ENCODE measurements at regions not wholly inside any gene's neighbourhood (a gene's known extent, or its start where the extent isn't known, plus 50 kb on each side); places are given as distances from the start of the nearest gene placed in this dataset.

GRCh38 chr17:13244513-13244912, 226.7 kb upstream of the ELAC2 start:
- no peak for DNase-seq (ENCODE audit: low spot score)
- TF ChIP-seq CTCF (IDR thresholded peaks at IDR 0.05; ENCODE audit: unreplicated experiment), result no peak
- Mint-ChIP-seq H3K27ac (ENCODE audit: unreplicated experiment) (no peak overlapping the region), H3K4me3 (ENCODE audit: unreplicated experiment) (no peak overlapping the region), H3K4me1 (ENCODE audit: unreplicated experiment) (no peaks in the 10 kb centered on the region), H3K9me3 (ENCODE audit: unreplicated experiment) (no peaks in the 10 kb centered on the region), H3K27me3 (ENCODE audit: unreplicated experiment) (no peaks in the 10 kb centered on the region), H3K36me3 (ENCODE audit: low read depth, unreplicated experiment) (no peaks in the 10 kb centered on the region)

- H3K9me3 Mint-ChIP-seq (ENCODE audit: unreplicated experiment), result no peaks in the 10 kb centered on the region
- H3K36me3 Mint-ChIP-seq (ENCODE audit: low read depth, unreplicated experiment), result no peaks in the 10 kb centered on the region
- TF ChIP-seq CTCF (IDR thresholded peaks at IDR 0.05; ENCODE audit: unreplicated experiment), result no peak
- H3K4me1 Mint-ChIP-seq (ENCODE audit: unreplicated experiment), result no peaks in the 10 kb centered on the region
- DNase-seq (ENCODE audit: low spot score), result no peak
- no peaks in the 10 kb centered on the region for H3K27me3 Mint-ChIP-seq (ENCODE audit: unreplicated experiment)
- H3K27ac Mint-ChIP-seq (ENCODE audit: unreplicated experiment), result no peak overlapping the region
- no peak overlapping the region for H3K4me3 Mint-ChIP-seq (ENCODE audit: unreplicated experiment)
Measured at GRCh38 chr17:13243585-13243984, 225.8 kb upstream of the ELAC2 start.

- Mint-ChIP-seq H3K4me1 (ENCODE audit: unreplicated experiment) (no peaks in the 10 kb centered on the region), H3K27ac (ENCODE audit: unreplicated experiment) (no peak overlapping the region), H3K27me3 (ENCODE audit: unreplicated experiment) (no peaks in the 10 kb centered on the region), H3K36me3 (ENCODE audit: low read depth, unreplicated experiment) (no peaks in the 10 kb centered on the region), H3K4me3 (ENCODE audit: unreplicated experiment) (no peak overlapping the region), H3K9me3 (ENCODE audit: unreplicated experiment) (no peaks in the 10 kb centered on the region)
- DNase-seq (ENCODE audit: low spot score), result no peak
- TF ChIP-seq CTCF (IDR thresholded peaks at IDR 0.05; ENCODE audit: unreplicated experiment), result no peak
Measured at GRCh38 chr17:13240851-13241250, 223.0 kb upstream of the ELAC2 start.

- Mint-ChIP-seq H3K4me1 (ENCODE audit: unreplicated experiment) (no peaks in the 10 kb centered on the region), H3K9me3 (ENCODE audit: unreplicated experiment) (no peaks in the 10 kb centered on the region), H3K4me3 (ENCODE audit: unreplicated experiment) (no peak overlapping the region), H3K27ac (ENCODE audit: unreplicated experiment) (no peak overlapping the region), H3K27me3 (ENCODE audit: unreplicated experiment) (peaks cover 2% of the 10 kb centered on the region), H3K36me3 (ENCODE audit: low read depth, unreplicated experiment) (no peaks in the 10 kb centered on the region)
- no peak for TF ChIP-seq CTCF (IDR thresholded peaks at IDR 0.05; ENCODE audit: unreplicated experiment)
- no peak for DNase-seq (ENCODE audit: low spot score)
Measured at GRCh38 chr17:13230350-13231264, 212.8 kb upstream of the ELAC2 start.

GRCh38 chr17:13228225-13228624, 210.4 kb upstream of the ELAC2 start:
- Mint-ChIP-seq H3K4me1 (ENCODE audit: unreplicated experiment) (no peaks in the 10 kb centered on the region), H3K9me3 (ENCODE audit: unreplicated experiment) (no peaks in the 10 kb centered on the region), H3K27me3 (ENCODE audit: unreplicated experiment) (peaks cover 2% of the 10 kb centered on the region), H3K36me3 (ENCODE audit: low read depth, unreplicated experiment) (no peaks in the 10 kb centered on the region), H3K27ac (ENCODE audit: unreplicated experiment) (no peak overlapping the region), H3K4me3 (ENCODE audit: unreplicated experiment) (no peak overlapping the region)
- no peak for DNase-seq (ENCODE audit: low spot score)
- no peak for TF ChIP-seq CTCF (IDR thresholded peaks at IDR 0.05; ENCODE audit: unreplicated experiment)
